ENCODE measurements at regions not wholly inside any gene's neighbourhood (a gene's known extent, or its start where the extent isn't known, plus 50 kb on each side); places are given as distances from the start of the nearest gene placed in this dataset.

GRCh38 chr15:39451121-39451688 lies 129.7 kb upstream of the THBS1 start:
- Histone ChIP-seq H3K9me2 (replicated peaks; ENCODE audit: insufficient read depth, low read length) (no peaks in the 10 kb centered on the region), H3K27ac (ENCODE audit: low read length) (no peak overlapping the region), H3K79me2 (ENCODE audit: low read length) (no peaks in the 10 kb centered on the region), H3F3A (ENCODE audit: insufficient read depth, low read length) (no peaks in the 10 kb centered on the region), H3K9ac (ENCODE audit: low read length) (no peak overlapping the region), H3K4me3 (ENCODE audit: low read length) (no peak overlapping the region), H3K4me1 (ENCODE audit: low read length) (no peaks in the 10 kb centered on the region), H3K27me3 (replicated peaks; ENCODE audit: insufficient read depth, low read length) (no peaks in the 10 kb centered on the region), H3K9me3 (replicated peaks; ENCODE audit: insufficient read depth, low read length) (no peaks in the 10 kb centered on the region), H4K20me1 (ENCODE audit: insufficient read depth, low read length) (no peaks in the 10 kb centered on the region), H2AFZ (ENCODE audit: low read length) (no peak overlapping the region), H3K36me3 (replicated peaks; ENCODE audit: insufficient read depth, low read length) (no peaks in the 10 kb centered on the region), H3K4me2 (ENCODE audit: low read depth, low read length) (no peak overlapping the region)
- DNase-seq: no peak
- TF ChIP-seq EZH2 (optimal IDR thresholded peaks at IDR 0.05; ENCODE audit: low read depth, low read length) (no peak), CTCF (IDR thresholded peaks at IDR 0.05; ENCODE audit: low read length) (no peak), EZH2phosphoT487 (IDR thresholded peaks at IDR 0.05; ENCODE audit: low read length) (no peak)

GRCh38 chr15:39451871-39452270 lies 129.0 kb upstream of the THBS1 start:
- H3K9me2 ChIP-seq (replicated peaks; ENCODE audit: insufficient read depth, low read length): no peaks in the 10 kb centered on the region
- no peak overlapping the region for H3K9ac ChIP-seq (ENCODE audit: low read length)
- no peaks in the 10 kb centered on the region for H3K27me3 ChIP-seq (replicated peaks; ENCODE audit: insufficient read depth, low read length)
- H2AFZ ChIP-seq (ENCODE audit: low read length): no peak overlapping the region
- no peak overlapping the region for H3K27ac ChIP-seq (ENCODE audit: low read length)
- no peaks in the 10 kb centered on the region for H4K20me1 ChIP-seq (ENCODE audit: insufficient read depth, low read length)
- H3K79me2 ChIP-seq (ENCODE audit: low read length): no peaks in the 10 kb centered on the region
- no peak for DNase-seq
- no peaks in the 10 kb centered on the region for H3K4me1 ChIP-seq (ENCODE audit: low read length)
- no peaks in the 10 kb centered on the region for H3K9me3 ChIP-seq (replicated peaks; ENCODE audit: insufficient read depth, low read length)
- no peak for TF ChIP-seq EZH2 (optimal IDR thresholded peaks at IDR 0.05; ENCODE audit: low read depth, low read length)
- no peak for TF ChIP-seq EZH2phosphoT487 (IDR thresholded peaks at IDR 0.05; ENCODE audit: low read length)
- no peak for TF ChIP-seq CTCF (IDR thresholded peaks at IDR 0.05; ENCODE audit: low read length)
- H3K4me2 ChIP-seq (ENCODE audit: low read depth, low read length): no peak overlapping the region
- no peak overlapping the region for H3K4me3 ChIP-seq (ENCODE audit: low read length)
- H3K36me3 ChIP-seq (replicated peaks; ENCODE audit: insufficient read depth, low read length): no peaks in the 10 kb centered on the region
- H3F3A ChIP-seq (ENCODE audit: insufficient read depth, low read length): no peaks in the 10 kb centered on the region

GRCh38 chr15:39453620-39454019 lies 127.3 kb upstream of the THBS1 start:
- no peak overlapping the region for H3K27ac ChIP-seq (ENCODE audit: low read length)
- no peak overlapping the region for H3K4me3 ChIP-seq (ENCODE audit: low read length)
- no peak overlapping the region for H3K9ac ChIP-seq (ENCODE audit: low read length)
- no peaks in the 10 kb centered on the region for H3K79me2 ChIP-seq (ENCODE audit: low read length)
- no peak overlapping the region for H3K4me2 ChIP-seq (ENCODE audit: low read depth, low read length)
- DNase-seq: no peak
- H3K9me2 ChIP-seq (replicated peaks; ENCODE audit: insufficient read depth, low read length): no peaks in the 10 kb centered on the region
- no peaks in the 10 kb centered on the region for H3K9me3 ChIP-seq (replicated peaks; ENCODE audit: insufficient read depth, low read length)
- H3K27me3 ChIP-seq (replicated peaks; ENCODE audit: insufficient read depth, low read length): no peaks in the 10 kb centered on the region
- H4K20me1 ChIP-seq (ENCODE audit: insufficient read depth, low read length): no peaks in the 10 kb centered on the region
- no peaks in the 10 kb centered on the region for H3K36me3 ChIP-seq (replicated peaks; ENCODE audit: insufficient read depth, low read length)
- TF ChIP-seq EZH2 (optimal IDR thresholded peaks at IDR 0.05; ENCODE audit: low read depth, low read length) (no peak), EZH2phosphoT487 (IDR thresholded peaks at IDR 0.05; ENCODE audit: low read length) (no peak), CTCF (IDR thresholded peaks at IDR 0.05; ENCODE audit: low read length) (no peak)
- H3K4me1 ChIP-seq (ENCODE audit: low read length): no peaks in the 10 kb centered on the region
- no peaks in the 10 kb centered on the region for H3F3A ChIP-seq (ENCODE audit: insufficient read depth, low read length)
- no peak overlapping the region for H2AFZ ChIP-seq (ENCODE audit: low read length)

Data from MM.1S (cell line).